A549 (cell line): ENCODE measurements at regions not wholly inside any gene's neighbourhood (a gene's known extent, or its start where the extent isn't known, plus 50 kb on each side); places are given as distances from the start of the nearest gene placed in this dataset.

Source experiments
- BHLHE40 ChIP-seq: IDR thresholded peaks from 2 replicates; pipeline ENCODE4 v1.6.1; 2012; ENCODE audit warnings: low read depth, low read length, inconsistent platforms
- EP300 ChIP-seq, 2 experiments: fragments of >200 bp; sonication (Bioruptor Twin); formaldehyde crosslinking; IDR thresholded peaks; 2 replicates in 1 of 2; 3 replicates in 1 of 2; pipeline ENCODE4 v1.6.1; 2016 to 2017
- JUN ChIP-seq, 2 experiments: fragments of >200 bp; sonication (Bioruptor Twin); formaldehyde crosslinking; IDR thresholded peaks; 2 replicates in 1 of 2; 3 replicates in 1 of 2; pipeline ENCODE4 v1.6.1; 2016 to 2017
- RNF2 ChIP-seq: fragments of 200-600 bp; sonication (generic); IDR thresholded peaks from 2 replicates; pipeline ENCODE4 v1.6.1; 2016; ENCODE audit warnings: low read depth, mild to moderate bottlenecking, antibody characterized with exemption, moderate library complexity, borderline replicate concordance
- TF ChIP-seq, protein P1 (sequence below): fragments of >200 bp; sonication (Bioruptor Twin); formaldehyde crosslinking; IDR thresholded peaks from 3 replicates; pipeline ENCODE4 v1.5.1; 2016
- TF ChIP-seq, protein P2 (sequence below): fragments of 200-600 bp; sonication (generic); IDR thresholded peaks from 2 replicates; pipeline ENCODE4 v1.6.1; 2016; ENCODE audit warnings: antibody characterized with exemption, mild to moderate bottlenecking, moderate library complexity

DNA sequence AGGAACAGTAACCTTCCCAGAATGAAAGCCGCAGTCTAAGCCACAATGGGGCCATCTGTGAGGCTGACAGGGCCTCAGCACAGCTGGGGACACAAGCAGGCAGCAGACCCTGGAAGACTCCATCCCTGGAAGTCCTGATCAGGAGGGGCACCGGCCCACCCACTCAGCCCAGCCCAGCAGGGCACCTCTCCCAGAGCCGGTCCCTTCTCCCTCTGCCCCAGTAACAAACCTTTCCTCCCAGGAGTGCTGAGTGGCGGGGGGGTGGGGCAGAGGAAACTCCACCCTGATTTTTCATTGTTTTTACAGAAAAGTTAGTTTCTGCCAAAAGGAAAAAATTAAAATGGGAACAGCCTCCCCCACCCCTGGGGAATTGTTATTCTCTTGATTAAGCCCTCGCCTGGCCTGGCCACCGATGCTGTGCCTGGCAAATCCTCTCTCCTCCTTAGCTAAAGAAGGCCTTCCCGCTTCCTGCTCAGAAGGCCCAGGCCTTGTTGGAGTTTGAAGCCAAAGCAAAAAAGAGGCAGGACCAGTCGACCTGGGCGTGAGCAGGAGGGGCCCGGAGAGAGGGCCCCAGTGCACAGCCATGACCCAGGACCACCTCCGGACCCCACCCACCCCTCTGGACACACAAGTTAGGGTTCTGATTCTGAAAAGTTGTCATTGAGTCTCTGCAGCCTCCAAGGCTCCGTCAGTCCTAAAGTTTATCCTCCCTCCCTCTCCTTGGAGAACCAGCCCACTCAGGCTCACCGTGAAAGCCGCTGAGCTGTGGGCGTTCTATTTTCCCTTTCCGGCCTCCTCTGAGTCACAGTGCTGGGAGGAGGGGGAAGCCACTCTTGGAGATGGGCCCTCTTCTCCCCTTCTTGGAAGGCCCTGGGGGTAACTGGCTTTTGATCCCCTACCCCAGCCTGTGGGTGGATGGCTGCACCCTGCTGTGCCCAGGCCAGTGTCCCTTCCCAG lies 128.4 kb upstream of the TNRC6C start:
- TF ChIP-seq, protein P1, sequence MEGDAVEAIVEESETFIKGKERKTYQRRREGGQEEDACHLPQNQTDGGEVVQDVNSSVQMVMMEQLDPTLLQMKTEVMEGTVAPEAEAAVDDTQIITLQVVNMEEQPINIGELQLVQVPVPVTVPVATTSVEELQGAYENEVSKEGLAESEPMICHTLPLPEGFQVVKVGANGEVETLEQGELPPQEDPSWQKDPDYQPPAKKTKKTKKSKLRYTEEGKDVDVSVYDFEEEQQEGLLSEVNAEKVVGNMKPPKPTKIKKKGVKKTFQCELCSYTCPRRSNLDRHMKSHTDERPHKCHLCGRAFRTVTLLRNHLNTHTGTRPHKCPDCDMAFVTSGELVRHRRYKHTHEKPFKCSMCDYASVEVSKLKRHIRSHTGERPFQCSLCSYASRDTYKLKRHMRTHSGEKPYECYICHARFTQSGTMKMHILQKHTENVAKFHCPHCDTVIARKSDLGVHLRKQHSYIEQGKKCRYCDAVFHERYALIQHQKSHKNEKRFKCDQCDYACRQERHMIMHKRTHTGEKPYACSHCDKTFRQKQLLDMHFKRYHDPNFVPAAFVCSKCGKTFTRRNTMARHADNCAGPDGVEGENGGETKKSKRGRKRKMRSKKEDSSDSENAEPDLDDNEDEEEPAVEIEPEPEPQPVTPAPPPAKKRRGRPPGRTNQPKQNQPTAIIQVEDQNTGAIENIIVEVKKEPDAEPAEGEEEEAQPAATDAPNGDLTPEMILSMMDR: no peak
- TF ChIP-seq RNF2: no peak
- TF ChIP-seq, protein P2, sequence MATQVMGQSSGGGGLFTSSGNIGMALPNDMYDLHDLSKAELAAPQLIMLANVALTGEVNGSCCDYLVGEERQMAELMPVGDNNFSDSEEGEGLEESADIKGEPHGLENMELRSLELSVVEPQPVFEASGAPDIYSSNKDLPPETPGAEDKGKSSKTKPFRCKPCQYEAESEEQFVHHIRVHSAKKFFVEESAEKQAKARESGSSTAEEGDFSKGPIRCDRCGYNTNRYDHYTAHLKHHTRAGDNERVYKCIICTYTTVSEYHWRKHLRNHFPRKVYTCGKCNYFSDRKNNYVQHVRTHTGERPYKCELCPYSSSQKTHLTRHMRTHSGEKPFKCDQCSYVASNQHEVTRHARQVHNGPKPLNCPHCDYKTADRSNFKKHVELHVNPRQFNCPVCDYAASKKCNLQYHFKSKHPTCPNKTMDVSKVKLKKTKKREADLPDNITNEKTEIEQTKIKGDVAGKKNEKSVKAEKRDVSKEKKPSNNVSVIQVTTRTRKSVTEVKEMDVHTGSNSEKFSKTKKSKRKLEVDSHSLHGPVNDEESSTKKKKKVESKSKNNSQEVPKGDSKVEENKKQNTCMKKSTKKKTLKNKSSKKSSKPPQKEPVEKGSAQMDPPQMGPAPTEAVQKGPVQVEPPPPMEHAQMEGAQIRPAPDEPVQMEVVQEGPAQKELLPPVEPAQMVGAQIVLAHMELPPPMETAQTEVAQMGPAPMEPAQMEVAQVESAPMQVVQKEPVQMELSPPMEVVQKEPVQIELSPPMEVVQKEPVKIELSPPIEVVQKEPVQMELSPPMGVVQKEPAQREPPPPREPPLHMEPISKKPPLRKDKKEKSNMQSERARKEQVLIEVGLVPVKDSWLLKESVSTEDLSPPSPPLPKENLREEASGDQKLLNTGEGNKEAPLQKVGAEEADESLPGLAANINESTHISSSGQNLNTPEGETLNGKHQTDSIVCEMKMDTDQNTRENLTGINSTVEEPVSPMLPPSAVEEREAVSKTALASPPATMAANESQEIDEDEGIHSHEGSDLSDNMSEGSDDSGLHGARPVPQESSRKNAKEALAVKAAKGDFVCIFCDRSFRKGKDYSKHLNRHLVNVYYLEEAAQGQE: no peak
- TF ChIP-seq JUN (IDR thresholded peaks at IDR 0.05): no peak
- no peak for TF ChIP-seq BHLHE40
- TF ChIP-seq EP300 (IDR thresholded peaks at IDR 0.05): no peak
